T-helper 2 cell treated with Interferon-gamma antibody and Interleukin-4, amounts not matched to agents 5 μg/mL and 100 μg/mL, for 36 hours (primary cell): ENCODE measurements at regions not wholly inside any gene's neighbourhood (a gene's known extent, or its start where the extent isn't known, plus 50 kb on each side); places are given as distances from the start of the nearest gene placed in this dataset.

Source experiments
- DNase-seq: peaks from one replicate; pipeline ENCODE4 v3.0.0; 2021; ENCODE audit warnings: low spot score
- H3K27ac Mint-ChIP-seq: one replicate; pipeline ENCODE4 v1.8.0; 2021; ENCODE audit warnings: mild to moderate bottlenecking, mixed read lengths
- H3K27me3 Mint-ChIP-seq: one replicate; pipeline ENCODE4 v1.8.0; 2021; ENCODE audit warnings: low read depth, mixed read lengths
- H3K36me3 Mint-ChIP-seq: one replicate; pipeline ENCODE4 v1.8.0; 2021; ENCODE audit warnings: low read depth, mixed read lengths
- H3K4me1 Mint-ChIP-seq: one replicate; pipeline ENCODE4 v1.8.0; 2021; ENCODE audit warnings: low read depth, mixed read lengths
- H3K4me3 Mint-ChIP-seq: one replicate; pipeline ENCODE4 v1.8.0; 2022; ENCODE audit warnings: mild to moderate bottlenecking, moderate library complexity, mixed read lengths
- H3K9me3 Mint-ChIP-seq: one replicate; pipeline ENCODE4 v1.8.0; 2021; ENCODE audit warnings: mixed read lengths

DNA sequence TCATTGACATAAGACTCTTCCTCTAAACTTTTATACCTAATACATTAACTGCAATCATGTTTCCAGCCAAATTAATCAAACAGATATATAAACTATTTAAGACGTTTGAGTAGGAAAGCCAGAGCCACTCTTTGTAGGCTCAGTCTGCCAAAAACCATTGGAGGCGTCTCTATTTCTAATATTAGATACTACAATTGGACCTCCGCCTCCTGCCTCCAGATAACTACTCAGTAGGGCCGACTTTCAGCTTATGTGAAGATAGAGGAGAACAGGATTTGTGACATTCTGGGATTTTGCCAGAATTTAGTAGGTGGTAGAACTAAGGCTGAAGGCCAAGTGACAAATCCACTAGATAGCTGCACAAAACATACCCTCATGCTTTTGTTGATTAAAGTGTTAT is 463.0 kb downstream of the CETN3 start:
- Mint-ChIP-seq H3K4me3 (no peak overlapping the region), H3K9me3 (no peaks in the 10 kb centered on the region), H3K27ac (no peak overlapping the region), H3K4me1 (no peaks in the 10 kb centered on the region), H3K36me3 (no peaks in the 10 kb centered on the region), H3K27me3 (no peaks in the 10 kb centered on the region)
- DNase-seq: no peak

- H3K36me3 Mint-ChIP-seq: no peaks in the 10 kb centered on the region
- DNase-seq: no peak
- H3K4me1 Mint-ChIP-seq: no peaks in the 10 kb centered on the region
- H3K27ac Mint-ChIP-seq: no peak overlapping the region
- no peaks in the 10 kb centered on the region for H3K9me3 Mint-ChIP-seq
- H3K27me3 Mint-ChIP-seq: no peaks in the 10 kb centered on the region
- H3K4me3 Mint-ChIP-seq: no peak overlapping the region
Measured at GRCh38 chr5:89942171-89942570, 467.4 kb downstream of the CETN3 start.

GRCh38 chr5:89936576-89936975 is 473.0 kb downstream of the CETN3 start:
- no peak overlapping the region for H3K27ac Mint-ChIP-seq
- H3K27me3 Mint-ChIP-seq: no peaks in the 10 kb centered on the region
- no peaks in the 10 kb centered on the region for H3K4me1 Mint-ChIP-seq
- H3K4me3 Mint-ChIP-seq: no peak overlapping the region
- DNase-seq: no peak
- no peaks in the 10 kb centered on the region for H3K36me3 Mint-ChIP-seq
- no peaks in the 10 kb centered on the region for H3K9me3 Mint-ChIP-seq

GRCh38 chr5:89934069-89934468 is 475.5 kb downstream of the CETN3 start:
- no peak for DNase-seq
- Mint-ChIP-seq H3K4me3 (no peak overlapping the region), H3K4me1 (no peaks in the 10 kb centered on the region)

GRCh38 chr5:89932771-89933181 is 476.8 kb downstream of the CETN3 start:
- no peaks in the 10 kb centered on the region for H3K9me3 Mint-ChIP-seq
- H3K4me3 Mint-ChIP-seq: no peak overlapping the region
- no peaks in the 10 kb centered on the region for H3K36me3 Mint-ChIP-seq
- no peaks in the 10 kb centered on the region for H3K4me1 Mint-ChIP-seq
- H3K27ac Mint-ChIP-seq: no peak overlapping the region
- DNase-seq: no peak
- no peaks in the 10 kb centered on the region for H3K27me3 Mint-ChIP-seq

More at GRCh38 chr5:89934069-89934468, 475.5 kb downstream of the CETN3 start:
- Mint-ChIP-seq H3K9me3 (no peaks in the 10 kb centered on the region), H3K36me3 (no peaks in the 10 kb centered on the region), H3K27ac (no peak overlapping the region), H3K27me3 (no peaks in the 10 kb centered on the region)

DNA sequence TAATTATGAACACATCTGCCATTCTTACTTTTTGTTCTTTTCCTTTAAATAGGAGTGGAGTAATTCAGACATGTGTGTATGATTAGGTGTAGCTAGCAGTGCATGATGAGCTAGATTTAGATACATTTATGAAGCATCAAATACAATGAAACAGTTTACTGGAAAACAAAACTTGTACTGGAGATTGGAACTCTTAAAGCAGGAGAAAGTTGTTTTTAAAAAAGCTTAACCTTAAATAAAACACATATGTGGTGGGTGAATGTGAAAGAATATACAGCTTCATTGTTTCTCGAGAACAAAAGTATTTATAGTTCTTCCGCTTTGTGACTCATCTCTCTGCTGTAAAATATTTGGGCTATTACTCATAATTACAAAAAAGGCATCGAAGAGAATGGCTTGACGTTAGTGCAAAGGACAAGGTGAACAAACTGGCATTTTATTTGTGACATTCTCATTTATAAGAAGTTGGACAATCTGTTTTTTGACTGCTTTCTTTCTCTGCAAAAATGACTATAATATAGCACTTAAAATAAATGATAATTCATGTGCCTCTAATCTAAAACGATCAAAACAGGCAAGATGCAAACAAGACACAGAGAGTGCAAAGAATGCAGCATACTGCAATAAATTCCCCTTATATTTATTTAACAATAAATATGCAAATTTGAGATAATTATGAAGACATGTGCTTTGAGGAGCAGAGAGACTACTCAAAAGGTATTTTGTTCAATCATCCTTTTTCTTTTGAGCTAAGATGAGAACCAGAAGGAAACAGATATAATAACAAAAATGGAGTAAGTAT is 478.8 kb downstream of the CETN3 start:
- Mint-ChIP-seq H3K27me3 (no peaks in the 10 kb centered on the region), H3K4me1 (no peaks in the 10 kb centered on the region), H3K4me3 (no peak overlapping the region), H3K36me3 (no peaks in the 10 kb centered on the region), H3K9me3 (no peaks in the 10 kb centered on the region), H3K27ac (no peak overlapping the region)
- no peak for DNase-seq

- no peak overlapping the region for H3K27ac Mint-ChIP-seq
- H3K9me3 Mint-ChIP-seq: no peaks in the 10 kb centered on the region
- H3K36me3 Mint-ChIP-seq: no peaks in the 10 kb centered on the region
- no peaks in the 10 kb centered on the region for H3K4me1 Mint-ChIP-seq
- H3K4me3 Mint-ChIP-seq: no peak overlapping the region
- no peaks in the 10 kb centered on the region for H3K27me3 Mint-ChIP-seq
- no peak for DNase-seq
Measured at GRCh38 chr5:89929834-89930233, 479.7 kb downstream of the CETN3 start.

DNA sequence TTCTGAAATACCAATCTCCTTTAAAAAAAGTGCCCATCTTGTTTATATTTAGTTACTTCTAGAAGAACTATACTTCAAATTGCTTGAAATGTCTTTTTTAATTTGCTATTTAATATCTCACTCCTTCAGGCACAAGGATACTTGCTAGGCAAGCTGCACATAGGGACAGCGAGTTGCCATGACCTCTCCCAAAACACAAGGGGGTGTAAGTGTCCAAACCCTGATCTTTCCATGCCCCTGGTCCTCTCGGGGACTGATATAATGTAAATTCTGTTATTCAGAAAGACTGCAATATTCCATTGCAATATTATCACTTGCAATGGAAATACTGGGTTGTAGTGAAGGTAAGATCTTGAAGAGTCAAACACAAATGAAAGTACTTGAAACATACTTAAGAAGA is 480.4 kb downstream of the CETN3 start:
- no peaks in the 10 kb centered on the region for H3K36me3 Mint-ChIP-seq

GRCh38 chr5:89922161-89922560 is 487.4 kb downstream of the CETN3 start:
- no peaks in the 10 kb centered on the region for H3K27me3 Mint-ChIP-seq
- no peaks in the 10 kb centered on the region for H3K4me1 Mint-ChIP-seq
- no peak overlapping the region for H3K4me3 Mint-ChIP-seq
- no peaks in the 10 kb centered on the region for H3K9me3 Mint-ChIP-seq
- no peak for DNase-seq
- H3K27ac Mint-ChIP-seq: no peak overlapping the region
- H3K36me3 Mint-ChIP-seq: no peaks in the 10 kb centered on the region

More for the DNA sequence above, 480.4 kb downstream of the CETN3 start:
- H3K9me3 Mint-ChIP-seq: no peaks in the 10 kb centered on the region
- DNase-seq: no peak
- H3K4me1 Mint-ChIP-seq: no peaks in the 10 kb centered on the region
- H3K27ac Mint-ChIP-seq: no peak overlapping the region
- no peak overlapping the region for H3K4me3 Mint-ChIP-seq
- no peaks in the 10 kb centered on the region for H3K27me3 Mint-ChIP-seq

- no peak for DNase-seq
- no peaks in the 10 kb centered on the region for H3K9me3 Mint-ChIP-seq
- H3K27me3 Mint-ChIP-seq: no peaks in the 10 kb centered on the region
- H3K4me1 Mint-ChIP-seq: no peaks in the 10 kb centered on the region
- no peak overlapping the region for H3K27ac Mint-ChIP-seq
- H3K36me3 Mint-ChIP-seq: no peaks in the 10 kb centered on the region
- H3K4me3 Mint-ChIP-seq: no peak overlapping the region
Measured at GRCh38 chr5:89917112-89917511, 492.4 kb downstream of the CETN3 start.

DNA sequence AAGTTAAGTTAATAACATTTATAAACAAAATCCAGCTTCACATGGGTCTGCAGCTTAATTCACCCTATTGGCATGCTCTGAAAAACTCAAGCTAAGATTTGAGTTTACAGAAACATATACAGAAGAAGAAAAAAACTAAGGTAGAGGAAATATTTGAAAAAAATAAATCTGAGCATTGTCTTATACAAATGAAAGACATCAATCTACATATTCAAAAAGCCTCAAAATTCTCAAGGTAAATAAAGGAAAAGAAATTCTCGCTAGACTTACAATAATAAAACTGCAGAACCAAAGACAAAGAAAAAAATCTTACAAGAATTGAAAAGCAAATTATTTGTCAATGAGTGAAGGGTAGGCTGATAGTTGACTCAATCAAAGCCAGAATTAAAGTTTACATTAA is 493.4 kb downstream of the CETN3 start:
- no peaks in the 10 kb centered on the region for H3K36me3 Mint-ChIP-seq
- H3K9me3 Mint-ChIP-seq: no peaks in the 10 kb centered on the region
- no peaks in the 10 kb centered on the region for H3K4me1 Mint-ChIP-seq
- H3K4me3 Mint-ChIP-seq: no peak overlapping the region
- no peaks in the 10 kb centered on the region for H3K27me3 Mint-ChIP-seq
- H3K27ac Mint-ChIP-seq: no peak overlapping the region
- DNase-seq: no peak

DNA sequence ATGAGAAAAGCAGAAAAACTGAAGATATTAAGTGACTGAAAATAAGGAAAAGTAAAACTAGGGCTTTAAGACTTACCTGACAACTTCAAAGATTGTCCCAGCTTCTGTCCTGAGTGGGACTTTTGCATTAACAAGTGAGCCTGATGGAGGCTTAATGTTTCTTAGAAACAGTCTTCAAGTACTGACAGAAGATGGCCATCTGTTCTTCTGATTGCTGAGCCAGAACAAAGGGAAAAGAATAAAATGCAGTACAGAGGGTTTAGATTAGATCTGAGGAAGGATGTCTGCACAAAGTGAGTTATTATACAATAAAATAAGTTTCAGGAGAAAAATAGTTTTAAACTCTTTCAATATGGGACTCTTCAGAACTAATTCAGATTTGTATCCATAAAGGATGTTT is 500.7 kb downstream of the CETN3 start:
- H3K9me3 Mint-ChIP-seq: peaks cover 3% of the 10 kb centered on the region
- no peak overlapping the region for H3K4me3 Mint-ChIP-seq
- H3K27me3 Mint-ChIP-seq: no peaks in the 10 kb centered on the region
- no peak for DNase-seq
- H3K27ac Mint-ChIP-seq: no peak overlapping the region
- no peaks in the 10 kb centered on the region for H3K36me3 Mint-ChIP-seq
- H3K4me1 Mint-ChIP-seq: no peaks in the 10 kb centered on the region

DNA sequence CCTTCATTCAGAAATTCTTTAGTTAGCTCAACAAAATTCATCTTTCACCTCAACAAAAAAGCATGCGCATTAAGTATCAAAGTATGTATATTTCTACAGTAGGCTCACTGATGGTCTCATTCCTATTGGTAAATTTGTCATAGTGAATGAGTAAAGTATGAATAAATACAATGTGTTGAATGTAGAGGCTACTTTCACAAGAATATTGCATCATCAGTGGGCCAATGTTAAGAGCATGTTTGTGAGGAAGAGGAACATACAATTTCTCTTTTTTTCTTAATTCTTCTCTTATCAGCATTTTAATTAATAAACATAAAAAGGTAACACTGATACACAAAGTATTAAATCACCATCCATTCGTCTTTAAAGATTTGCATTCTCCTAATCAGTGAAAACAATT is 505.1 kb downstream of the CETN3 start:
- H3K9me3 Mint-ChIP-seq: no peaks in the 10 kb centered on the region
- H3K4me1 Mint-ChIP-seq: no peaks in the 10 kb centered on the region
- H3K36me3 Mint-ChIP-seq: no peaks in the 10 kb centered on the region

GRCh38 chr5:89901983-89902382 is 507.6 kb downstream of the CETN3 start:
- H3K27ac Mint-ChIP-seq: no peak overlapping the region
- no peaks in the 10 kb centered on the region for H3K27me3 Mint-ChIP-seq
- H3K4me3 Mint-ChIP-seq: no peak overlapping the region
- DNase-seq: no peak
- no peaks in the 10 kb centered on the region for H3K36me3 Mint-ChIP-seq
- H3K4me1 Mint-ChIP-seq: no peaks in the 10 kb centered on the region
- H3K9me3 Mint-ChIP-seq: no peaks in the 10 kb centered on the region

More for the DNA sequence above, 505.1 kb downstream of the CETN3 start:
- no peak overlapping the region for H3K4me3 Mint-ChIP-seq
- no peak overlapping the region for H3K27ac Mint-ChIP-seq
- DNase-seq: no peak
- H3K27me3 Mint-ChIP-seq: no peaks in the 10 kb centered on the region

- no peaks in the 10 kb centered on the region for H3K27me3 Mint-ChIP-seq
- no peaks in the 10 kb centered on the region for H3K36me3 Mint-ChIP-seq
- no peaks in the 10 kb centered on the region for H3K9me3 Mint-ChIP-seq
- no peak overlapping the region for H3K27ac Mint-ChIP-seq
- H3K4me1 Mint-ChIP-seq: no peaks in the 10 kb centered on the region
- no peak for DNase-seq
- no peak overlapping the region for H3K4me3 Mint-ChIP-seq
Measured at GRCh38 chr5:89901346-89901745, 508.2 kb downstream of the CETN3 start.
